HEK293T (cell line): ENCODE measurements at regions not wholly inside any gene's neighbourhood (a gene's known extent, or its start where the extent isn't known, plus 50 kb on each side); places are given as distances from the start of the nearest gene placed in this dataset.

Source experiments
- ARNT ChIP-seq: fragments of 450-650 bp; IDR thresholded peaks from 2 replicates; pipeline ENCODE4 v1.6.1; 2017; ENCODE audit warnings: mild to moderate bottlenecking
- BHLHE40 ChIP-seq: fragments of 450-650 bp; IDR thresholded peaks from 2 replicates; pipeline ENCODE4 v1.6.1; 2016; ENCODE audit warnings: mild to moderate bottlenecking, moderate library complexity, borderline replicate concordance
- CTBP1 ChIP-seq: fragments of 450-650 bp; IDR thresholded peaks from 2 replicates; pipeline ENCODE4 v1.6.1; 2016; ENCODE audit warnings: borderline replicate concordance
- FOXA1 ChIP-seq: fragments of 450-650 bp; IDR thresholded peaks from 2 replicates; pipeline ENCODE4 v1.6.1; 2016; ENCODE audit warnings: mild to moderate bottlenecking
- FOXK2 ChIP-seq: fragments of 450-650 bp; IDR thresholded peaks from 2 replicates; pipeline ENCODE4 v1.6.1; 2016; ENCODE audit warnings: mild to moderate bottlenecking
- FOXM1 ChIP-seq: fragments of 450-650 bp; IDR thresholded peaks from 2 replicates; pipeline ENCODE4 v1.6.1; 2017; ENCODE audit warnings: mild to moderate bottlenecking, borderline replicate concordance
- HDGF ChIP-seq: fragments of 450-650 bp; IDR thresholded peaks from 2 replicates; pipeline ENCODE4 v1.6.1; 2017; ENCODE audit warnings: antibody characterized with exemption, borderline replicate concordance
- LEF1 ChIP-seq: fragments of 450-650 bp; IDR thresholded peaks from 2 replicates; pipeline ENCODE4 v1.6.1; 2017; ENCODE audit warnings: mild to moderate bottlenecking, borderline replicate concordance
- NFRKB ChIP-seq: fragments of 450-650 bp; IDR thresholded peaks from 2 replicates; pipeline ENCODE4 v1.6.1; 2016; ENCODE audit warnings: mild to moderate bottlenecking, moderate library complexity
- SP1 ChIP-seq: fragments of 450-650 bp; IDR thresholded peaks from 2 replicates; pipeline ENCODE4 v1.6.1; 2017
- SUZ12 ChIP-seq: fragments of 450-650 bp; IDR thresholded peaks from 2 replicates; pipeline ENCODE4 v1.6.1; 2016; ENCODE audit warnings: mild to moderate bottlenecking
- TF ChIP-seq, protein P1 (sequence below): fragments of 450-650 bp; IDR thresholded peaks from 2 replicates; pipeline ENCODE4 v1.6.1; 2016

DNA sequence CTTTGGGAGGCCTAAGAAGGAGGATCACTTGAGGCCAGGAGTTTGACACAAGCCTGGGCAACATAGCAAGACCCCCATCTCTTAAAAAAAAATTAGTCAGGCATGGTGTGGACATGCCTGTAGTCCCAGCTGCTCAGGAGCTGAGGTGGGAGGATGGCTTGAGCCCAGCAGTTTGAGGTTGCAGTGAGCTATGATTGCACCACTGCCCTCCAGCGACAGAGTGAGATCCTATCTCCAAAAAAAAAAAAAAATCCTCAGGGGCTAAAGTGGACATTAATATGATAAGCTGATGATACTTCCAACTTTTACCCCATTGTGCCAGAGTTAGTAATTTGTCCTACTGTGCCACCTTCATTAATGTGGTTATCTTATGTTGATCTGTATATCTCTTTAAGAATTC is 327.8 kb upstream of the FMN2 start:
- TF ChIP-seq SP1 (no peak), FOXK2 (no peak), CTBP1 (no peak), BHLHE40 (no peak), LEF1 (no peak), HDGF (no peak), FOXM1 (no peak), NFRKB (no peak), FOXA1 (no peak), ARNT (no peak), SUZ12 (no peak)
- TF ChIP-seq, protein P1, sequence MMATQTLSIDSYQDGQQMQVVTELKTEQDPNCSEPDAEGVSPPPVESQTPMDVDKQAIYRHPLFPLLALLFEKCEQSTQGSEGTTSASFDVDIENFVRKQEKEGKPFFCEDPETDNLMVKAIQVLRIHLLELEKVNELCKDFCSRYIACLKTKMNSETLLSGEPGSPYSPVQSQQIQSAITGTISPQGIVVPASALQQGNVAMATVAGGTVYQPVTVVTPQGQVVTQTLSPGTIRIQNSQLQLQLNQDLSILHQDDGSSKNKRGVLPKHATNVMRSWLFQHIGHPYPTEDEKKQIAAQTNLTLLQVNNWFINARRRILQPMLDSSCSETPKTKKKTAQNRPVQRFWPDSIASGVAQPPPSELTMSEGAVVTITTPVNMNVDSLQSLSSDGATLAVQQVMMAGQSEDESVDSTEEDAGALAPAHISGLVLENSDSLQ: no peak
